WTC11 (cell line): ENCODE measurements at regions not wholly inside any gene's neighbourhood (a gene's known extent, or its start where the extent isn't known, plus 50 kb on each side); places are given as distances from the start of the nearest gene placed in this dataset.

Experiments used
- CDX4 ChIP-seq: fragments of 250-450 bp; sonication (Bioruptor Pico); IDR thresholded peaks from 2 replicates; pipeline ENCODE4 v1.9.0; 2021; ENCODE audit warnings: moderate library complexity, mild to moderate bottlenecking, inconsistent platforms, borderline replicate concordance
- CTCF ChIP-seq: fragments of 200-600 bp; IDR thresholded peaks from 2 replicates; pipeline ENCODE4 v1.8.0; 2022; ENCODE audit warnings: antibody characterized with exemption
- GRHL2 ChIP-seq: fragments of 250-450 bp; sonication (Bioruptor Pico); IDR thresholded peaks from 2 replicates; pipeline ENCODE4 v1.8.0; 2022; ENCODE audit warnings: mild to moderate bottlenecking, moderate library complexity; ENCODE audit not compliant: insufficient replicate concordance, severe bottlenecking
- NFATC4 ChIP-seq: fragments of 250-450 bp; sonication (Bioruptor Pico); IDR thresholded peaks from 2 replicates; pipeline ENCODE4 v1.9.0; 2021; ENCODE audit warnings: mild to moderate bottlenecking
- SP1 ChIP-seq: sonication (generic); formaldehyde crosslinking; conservative IDR thresholded peaks from 2 replicates; pipeline ENCODE4 v1.8.1; 2022; ENCODE audit warnings: missing genetic modification reagents
- TEAD4 ChIP-seq: sonication (generic); formaldehyde crosslinking; IDR thresholded peaks from 2 replicates; pipeline ENCODE4 v1.8.0; 2022; ENCODE audit warnings: mild to moderate bottlenecking, missing genetic modification reagents

GRCh38 chr14:77988970-77989369 lies 181.2 kb upstream of the NRXN3 start:
- TF ChIP-seq NFATC4 (CRISPR knock-in tag) (no peak), TEAD4 (CRISPR knock-in tag) (no peak), CTCF (no peak), CDX4 (CRISPR knock-in tag) (no peak), SP1 (CRISPR knock-in tag) (no peak), GRHL2 (CRISPR knock-in tag) (no peak)
